ENCODE measurements at regions not wholly inside any gene's neighbourhood (a gene's known extent, or its start where the extent isn't known, plus 50 kb on each side); places are given as distances from the start of the nearest gene placed in this dataset.

DNA sequence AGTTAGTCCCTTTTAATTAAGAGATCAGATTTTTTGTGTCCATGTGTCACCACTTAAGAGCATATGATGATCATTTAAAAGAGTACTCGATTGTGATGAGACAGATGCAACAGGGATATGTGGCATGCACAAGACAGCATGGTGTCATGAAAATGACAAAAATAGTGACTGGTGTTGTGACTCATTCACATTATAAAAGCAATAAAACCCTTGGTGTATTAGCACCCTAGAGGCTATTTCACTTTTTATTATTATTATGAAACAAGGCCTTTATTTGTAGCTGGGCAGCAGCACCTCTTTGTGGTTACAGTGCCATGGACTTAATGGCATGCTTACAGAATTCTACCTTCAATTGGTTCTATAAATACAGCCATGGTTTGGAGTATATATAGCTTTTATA is 1296.0 kb upstream of the ZEB2 start:
- Histone ChIP-seq H3K36me3 (ENCODE audit: control insufficient read depth, insufficient read depth, low read length) (no peaks in the 10 kb centered on the region), H3K4me1 (ENCODE audit: control insufficient read depth, insufficient read depth, low read length) (no peaks in the 10 kb centered on the region), H3K9me3 (ENCODE audit: control insufficient read depth, insufficient read depth, low read depth, low read length) (no peaks in the 10 kb centered on the region), H3K27me3 (ENCODE audit: control insufficient read depth, insufficient read depth, low read length) (no peaks in the 10 kb centered on the region), H3K27ac (ENCODE audit: low read length) (no peak overlapping the region), H3K4me3 (ENCODE audit: low read depth in 2 of 2, low read length in 2 of 2) (no peak overlapping the region)
- no peak for TF ChIP-seq SIN3A (IDR thresholded peaks at IDR 0.05; ENCODE audit: borderline replicate concordance, insufficient read depth, low read depth, low read length)
- TF ChIP-seq POLR2AphosphoS5 (IDR thresholded peaks at IDR 0.05; ENCODE audit: low read depth, low read length): no peak
- ChIA-PET CTCF (no interaction called here), POLR2A (no interaction called here)
- DNase-seq (ENCODE audit: low read depth, low spot score): no peak
- in situ Hi-C loops (cut with HindIII; ENCODE audit: low pct_unique_long_range_greater_than_20kb, low sequenced_read_pairs) (no loop called here), intact Hi-C loops (cut with micrococcal nuclease; ENCODE audit: unreplicated experiment) (no loop called here)
- ATAC-seq: no peak
- no TSS peak for BruUV-seq (replicated peaks)

DNA sequence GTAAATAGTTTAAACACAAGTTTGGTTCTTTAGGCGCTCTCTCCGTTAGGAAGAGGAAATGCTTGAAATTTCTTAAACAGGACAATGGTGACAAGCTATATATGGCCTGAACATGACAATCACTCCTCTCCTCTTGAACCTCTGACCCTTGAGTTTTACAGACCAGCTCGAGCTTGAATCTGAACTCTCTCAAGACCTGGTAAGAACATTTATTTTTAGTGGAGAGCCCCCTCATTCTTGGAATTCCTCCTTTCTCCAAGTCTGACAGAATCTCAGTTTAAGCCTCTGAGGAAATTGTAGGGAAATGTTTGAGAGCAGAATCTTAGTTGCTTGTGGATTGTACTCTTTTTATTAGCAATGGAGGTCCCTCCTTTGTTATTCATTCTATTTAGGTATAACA is 1293.6 kb upstream of the ZEB2 start:
- no TSS peak for BruUV-seq (replicated peaks)
- Histone ChIP-seq H3K27ac (ENCODE audit: low read length) (no peak overlapping the region), H3K4me1 (ENCODE audit: control insufficient read depth, insufficient read depth, low read length) (no peaks in the 10 kb centered on the region), H3K4me3 (ENCODE audit: low read depth in 2 of 2, low read length in 2 of 2) (no peak overlapping the region), H3K9me3 (ENCODE audit: control insufficient read depth, insufficient read depth, low read depth, low read length) (no peaks in the 10 kb centered on the region), H3K27me3 (ENCODE audit: control insufficient read depth, insufficient read depth, low read length) (no peaks in the 10 kb centered on the region), H3K36me3 (ENCODE audit: control insufficient read depth, insufficient read depth, low read length) (no peaks in the 10 kb centered on the region)
- no peak for DNase-seq (ENCODE audit: low read depth, low spot score)
- ChIA-PET POLR2A (no interaction called here), CTCF (no interaction called here)
- no peak for ATAC-seq
- TF ChIP-seq, protein P1, sequence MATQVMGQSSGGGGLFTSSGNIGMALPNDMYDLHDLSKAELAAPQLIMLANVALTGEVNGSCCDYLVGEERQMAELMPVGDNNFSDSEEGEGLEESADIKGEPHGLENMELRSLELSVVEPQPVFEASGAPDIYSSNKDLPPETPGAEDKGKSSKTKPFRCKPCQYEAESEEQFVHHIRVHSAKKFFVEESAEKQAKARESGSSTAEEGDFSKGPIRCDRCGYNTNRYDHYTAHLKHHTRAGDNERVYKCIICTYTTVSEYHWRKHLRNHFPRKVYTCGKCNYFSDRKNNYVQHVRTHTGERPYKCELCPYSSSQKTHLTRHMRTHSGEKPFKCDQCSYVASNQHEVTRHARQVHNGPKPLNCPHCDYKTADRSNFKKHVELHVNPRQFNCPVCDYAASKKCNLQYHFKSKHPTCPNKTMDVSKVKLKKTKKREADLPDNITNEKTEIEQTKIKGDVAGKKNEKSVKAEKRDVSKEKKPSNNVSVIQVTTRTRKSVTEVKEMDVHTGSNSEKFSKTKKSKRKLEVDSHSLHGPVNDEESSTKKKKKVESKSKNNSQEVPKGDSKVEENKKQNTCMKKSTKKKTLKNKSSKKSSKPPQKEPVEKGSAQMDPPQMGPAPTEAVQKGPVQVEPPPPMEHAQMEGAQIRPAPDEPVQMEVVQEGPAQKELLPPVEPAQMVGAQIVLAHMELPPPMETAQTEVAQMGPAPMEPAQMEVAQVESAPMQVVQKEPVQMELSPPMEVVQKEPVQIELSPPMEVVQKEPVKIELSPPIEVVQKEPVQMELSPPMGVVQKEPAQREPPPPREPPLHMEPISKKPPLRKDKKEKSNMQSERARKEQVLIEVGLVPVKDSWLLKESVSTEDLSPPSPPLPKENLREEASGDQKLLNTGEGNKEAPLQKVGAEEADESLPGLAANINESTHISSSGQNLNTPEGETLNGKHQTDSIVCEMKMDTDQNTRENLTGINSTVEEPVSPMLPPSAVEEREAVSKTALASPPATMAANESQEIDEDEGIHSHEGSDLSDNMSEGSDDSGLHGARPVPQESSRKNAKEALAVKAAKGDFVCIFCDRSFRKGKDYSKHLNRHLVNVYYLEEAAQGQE (IDR thresholded peaks at IDR 0.05; ENCODE audit: insufficient read depth in 1 of 2, low read depth in 2 of 2, low read length in 1 of 2): no peak
- TF ChIP-seq TCF7L2 (IDR thresholded peaks at IDR 0.05; ENCODE audit: low read depth, low read length) (no peak), POLR2AphosphoS5 (IDR thresholded peaks at IDR 0.05; ENCODE audit: low read depth, low read length) (no peak), SIN3A (IDR thresholded peaks at IDR 0.05; ENCODE audit: borderline replicate concordance, insufficient read depth, low read depth, low read length) (no peak)
- TF ChIP-seq, protein P2, sequence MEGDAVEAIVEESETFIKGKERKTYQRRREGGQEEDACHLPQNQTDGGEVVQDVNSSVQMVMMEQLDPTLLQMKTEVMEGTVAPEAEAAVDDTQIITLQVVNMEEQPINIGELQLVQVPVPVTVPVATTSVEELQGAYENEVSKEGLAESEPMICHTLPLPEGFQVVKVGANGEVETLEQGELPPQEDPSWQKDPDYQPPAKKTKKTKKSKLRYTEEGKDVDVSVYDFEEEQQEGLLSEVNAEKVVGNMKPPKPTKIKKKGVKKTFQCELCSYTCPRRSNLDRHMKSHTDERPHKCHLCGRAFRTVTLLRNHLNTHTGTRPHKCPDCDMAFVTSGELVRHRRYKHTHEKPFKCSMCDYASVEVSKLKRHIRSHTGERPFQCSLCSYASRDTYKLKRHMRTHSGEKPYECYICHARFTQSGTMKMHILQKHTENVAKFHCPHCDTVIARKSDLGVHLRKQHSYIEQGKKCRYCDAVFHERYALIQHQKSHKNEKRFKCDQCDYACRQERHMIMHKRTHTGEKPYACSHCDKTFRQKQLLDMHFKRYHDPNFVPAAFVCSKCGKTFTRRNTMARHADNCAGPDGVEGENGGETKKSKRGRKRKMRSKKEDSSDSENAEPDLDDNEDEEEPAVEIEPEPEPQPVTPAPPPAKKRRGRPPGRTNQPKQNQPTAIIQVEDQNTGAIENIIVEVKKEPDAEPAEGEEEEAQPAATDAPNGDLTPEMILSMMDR (IDR thresholded peaks at IDR 0.05): no peak
- intact Hi-C loops (cut with micrococcal nuclease; ENCODE audit: unreplicated experiment): no loop called here
- in situ Hi-C loops (cut with HindIII; ENCODE audit: low pct_unique_long_range_greater_than_20kb, low sequenced_read_pairs): no loop called here

DNA sequence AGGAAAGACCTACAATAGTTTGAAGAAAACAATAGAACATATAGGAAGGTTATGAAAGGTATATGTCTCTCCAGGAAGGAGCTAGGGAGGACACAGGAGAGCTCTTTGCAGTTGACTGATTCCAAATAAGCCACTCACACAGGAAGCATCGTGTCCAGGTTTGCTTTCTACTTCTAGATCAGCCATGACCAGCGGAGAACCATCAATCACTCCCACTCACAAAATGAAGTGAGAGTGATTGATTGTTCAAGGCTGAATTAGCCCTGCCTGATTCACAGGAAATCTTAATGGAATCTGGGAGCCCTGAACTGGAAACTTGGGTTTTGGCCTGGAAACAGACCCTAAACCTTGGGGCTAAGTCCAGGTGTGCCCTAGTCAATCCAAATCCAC is 1292.2 kb upstream of the ZEB2 start:
- in situ Hi-C loops (cut with HindIII; ENCODE audit: low pct_unique_long_range_greater_than_20kb, low sequenced_read_pairs): no loop called here
- no peak overlapping the region for H3K27ac ChIP-seq (ENCODE audit: low read length)
- ChIA-PET CTCF (no interaction called here), POLR2A (no interaction called here)
- no peaks in the 10 kb centered on the region for H3K9me3 ChIP-seq (ENCODE audit: control insufficient read depth, insufficient read depth, low read depth, low read length)
- intact Hi-C loops (cut with micrococcal nuclease; ENCODE audit: unreplicated experiment): no loop called here
- H3K4me3 ChIP-seq (ENCODE audit: low read depth in 2 of 2, low read length in 2 of 2): no peak overlapping the region
- no peaks in the 10 kb centered on the region for H3K36me3 ChIP-seq (ENCODE audit: control insufficient read depth, insufficient read depth, low read length)
- no peak for ATAC-seq
- no peaks in the 10 kb centered on the region for H3K27me3 ChIP-seq (ENCODE audit: control insufficient read depth, insufficient read depth, low read length)
- no TSS peak for BruUV-seq (replicated peaks)
- TF ChIP-seq SIN3A (IDR thresholded peaks at IDR 0.05; ENCODE audit: borderline replicate concordance, insufficient read depth, low read depth, low read length) (no peak), TCF7L2 (IDR thresholded peaks at IDR 0.05; ENCODE audit: low read depth, low read length) (no peak)
- TF ChIP-seq, protein P1 (IDR thresholded peaks at IDR 0.05; ENCODE audit: insufficient read depth in 1 of 2, low read depth in 2 of 2, low read length in 1 of 2): no peak
- no peaks in the 10 kb centered on the region for H3K4me1 ChIP-seq (ENCODE audit: control insufficient read depth, insufficient read depth, low read length)
- DNase-seq (ENCODE audit: low read depth, low spot score): no peak
